ENCODE measurements at regions not wholly inside any gene's neighbourhood (a gene's known extent, or its start where the extent isn't known, plus 50 kb on each side); places are given as distances from the start of the nearest gene placed in this dataset.
"Not testable (repeated sequence)": the region's sequence is repeated elsewhere in the genome, so short reads cannot be mapped to it uniquely, and the experiment has no call there.

GRCh38 chr10:114708084-114708483, 50.0 kb upstream of the ABLIM1 start:
- no peak for DNase-seq (ENCODE audit: low read depth in 4 of 4, low spot score in 3 of 4)

DNA sequence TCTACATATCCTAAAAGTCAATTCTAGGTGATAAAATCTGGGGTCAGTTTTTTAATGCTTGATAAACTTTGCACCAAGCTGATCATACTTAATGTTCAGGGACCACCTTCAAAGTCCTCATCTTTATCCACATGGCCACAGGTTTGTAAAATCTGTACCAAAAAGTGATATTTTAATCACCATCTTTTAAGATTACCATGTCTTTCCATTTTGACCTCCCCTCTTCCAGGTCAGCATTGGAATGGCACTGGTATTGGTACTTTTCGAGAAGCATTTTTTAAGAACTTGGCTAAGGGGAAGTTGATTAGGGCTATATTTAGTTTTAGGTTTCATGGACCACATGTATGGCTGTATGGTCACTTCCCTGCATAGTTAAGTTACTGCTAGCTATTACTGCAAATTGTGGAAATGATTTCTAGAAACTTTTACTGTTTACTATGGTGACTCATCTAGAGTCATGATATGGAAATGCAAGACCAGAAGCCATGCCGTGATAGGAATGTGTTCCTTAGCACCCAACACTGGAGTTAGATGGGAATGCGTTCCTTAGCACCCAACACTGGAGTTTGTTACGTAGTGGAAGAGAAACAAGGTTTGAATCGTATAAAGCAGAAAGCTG, 50.8 kb upstream of the ABLIM1 start:
- DNase-seq (ENCODE audit: low read depth in 4 of 4, low spot score in 3 of 4): no peak

- no peak for DNase-seq (ENCODE audit: low read depth in 4 of 4, low spot score in 3 of 4)
These were observed 51.9 kb upstream of the ABLIM1 start for GRCh38 chr10:114709984-114710383.

DNA sequence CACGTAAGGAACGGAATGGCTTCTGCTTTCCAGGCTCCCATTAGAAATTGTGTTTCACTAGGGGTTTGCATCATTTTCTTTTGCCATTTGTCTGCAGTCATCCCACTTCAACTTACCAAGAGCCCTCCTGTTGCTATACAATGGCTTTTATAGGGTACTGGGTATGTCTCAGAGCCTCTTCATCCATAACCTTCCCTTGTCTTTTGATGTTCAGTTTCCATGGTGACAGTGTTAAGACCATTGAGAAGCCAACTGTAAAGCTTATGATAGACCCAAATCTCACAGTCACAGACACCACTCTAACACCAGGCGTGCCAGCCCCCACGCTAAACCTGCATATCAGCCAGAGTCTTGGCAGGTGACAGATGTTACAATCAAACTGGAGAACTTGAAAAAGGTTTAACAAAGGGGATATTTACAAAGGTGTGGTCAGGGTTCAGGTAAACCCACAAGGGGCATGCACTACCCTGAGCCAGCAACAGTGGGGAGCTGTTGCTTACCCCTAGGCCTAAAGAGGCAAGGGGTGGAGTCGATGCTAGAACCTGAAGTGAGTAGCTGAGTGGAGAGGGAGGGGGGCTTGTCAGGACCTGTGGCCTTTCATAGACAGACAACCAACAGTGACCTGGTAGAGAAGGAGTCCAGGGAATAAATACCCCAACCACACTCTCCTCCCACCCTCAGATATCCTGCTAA, 53.2 kb upstream of the ABLIM1 start:
- no peak for DNase-seq (ENCODE audit: low read depth in 4 of 4, low spot score in 3 of 4)

- DNase-seq (ENCODE audit: low read depth in 4 of 4, low spot score in 3 of 4): no peak
These were observed 53.8 kb upstream of the ABLIM1 start for GRCh38 chr10:114711869-114712250.

- DNase-seq (ENCODE audit: low read depth in 4 of 4, low spot score in 3 of 4): no peak
These were observed 55.5 kb upstream of the ABLIM1 start for GRCh38 chr10:114713525-114714090.

DNA sequence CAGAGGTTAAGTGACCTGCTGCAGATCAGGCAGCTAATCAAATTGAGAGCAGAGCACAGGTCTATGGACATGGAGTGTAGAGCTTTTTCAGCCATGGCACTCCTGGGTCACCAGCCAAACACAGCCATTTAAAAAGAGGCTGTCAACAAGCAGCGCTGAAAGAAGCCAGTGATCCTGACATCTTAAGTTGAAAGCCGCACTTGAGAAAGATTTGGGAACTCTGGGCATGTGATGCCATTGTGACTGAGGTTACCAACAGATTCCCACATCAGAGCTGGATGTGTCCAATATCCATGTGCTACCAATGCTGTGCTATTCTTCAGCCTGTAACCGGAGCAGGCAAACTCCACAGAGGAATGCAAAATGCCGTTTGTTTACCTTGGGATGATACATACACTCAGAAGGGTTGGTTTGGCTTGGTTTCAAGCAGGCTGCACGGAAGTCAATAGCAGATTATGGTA, 56.2 kb upstream of the ABLIM1 start:
- DNase-seq (ENCODE audit: low read depth in 4 of 4, low spot score in 3 of 4): peak in 1 of 4 donors; percentile 38

DNA sequence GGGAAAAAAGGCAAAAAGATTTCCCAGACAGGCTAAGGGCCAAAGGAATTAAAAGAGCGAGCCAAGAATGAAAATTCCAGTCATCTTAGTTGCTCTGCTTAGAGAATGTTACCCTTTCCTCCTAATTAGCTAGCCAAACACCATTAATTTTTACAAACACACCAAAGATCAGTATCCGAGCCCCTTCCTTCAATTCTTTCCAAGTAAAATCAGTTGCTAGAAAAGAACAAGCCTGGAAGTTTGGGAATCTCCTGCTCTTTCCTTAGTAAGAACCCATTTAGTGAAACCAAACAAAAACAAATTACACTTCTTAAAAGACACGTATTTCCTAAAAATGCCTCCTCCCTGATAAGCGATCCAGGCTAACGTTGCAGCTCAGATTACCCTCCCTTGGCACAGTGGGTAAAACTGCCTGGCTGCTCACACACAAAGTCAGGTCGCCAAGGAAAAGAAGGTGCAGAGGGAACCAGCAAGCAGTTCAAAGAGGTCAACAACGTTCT, 57.1 kb upstream of the ABLIM1 start:
- no peak for DNase-seq (ENCODE audit: low read depth in 4 of 4, low spot score in 3 of 4)

- no peak for DNase-seq (ENCODE audit: low read depth in 4 of 4, low spot score in 3 of 4)
These were observed 58.8 kb upstream of the ABLIM1 start for GRCh38 chr10:114716811-114717404.

- DNase-seq (ENCODE audit: low read depth in 4 of 4, low spot score in 3 of 4): not testable (repeated sequence)
These were observed 59.8 kb upstream of the ABLIM1 start for GRCh38 chr10:114717881-114718280.

GRCh38 chr10:114718374-114718773, 60.3 kb upstream of the ABLIM1 start:
- no peak for DNase-seq (ENCODE audit: low read depth in 4 of 4, low spot score in 3 of 4)

DNA sequence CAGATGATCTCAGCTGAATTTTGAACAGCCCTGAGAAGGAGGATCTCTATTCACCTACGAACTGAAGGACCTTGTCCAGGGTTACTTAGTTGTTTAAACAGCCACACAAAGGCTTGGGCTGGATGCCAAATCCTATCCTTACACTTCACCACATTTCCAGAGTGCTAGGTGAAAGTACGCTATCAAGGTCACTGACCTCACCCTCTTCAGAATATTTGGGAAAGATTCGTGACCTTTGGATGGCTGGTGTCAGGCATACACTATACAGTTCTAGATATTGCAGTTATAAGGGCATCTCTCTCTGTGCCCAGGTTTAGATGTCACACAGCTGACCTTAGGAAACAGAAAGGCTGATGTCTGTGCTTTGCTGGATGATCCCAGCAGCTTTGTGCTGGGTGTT, 61.2 kb upstream of the ABLIM1 start:
- no peak for DNase-seq (ENCODE audit: low read depth in 4 of 4, low spot score in 3 of 4)

GRCh38 chr10:114720023-114720422, 61.9 kb upstream of the ABLIM1 start:
- DNase-seq (ENCODE audit: low read depth in 4 of 4, low spot score in 3 of 4): not testable (repeated sequence)

DNA sequence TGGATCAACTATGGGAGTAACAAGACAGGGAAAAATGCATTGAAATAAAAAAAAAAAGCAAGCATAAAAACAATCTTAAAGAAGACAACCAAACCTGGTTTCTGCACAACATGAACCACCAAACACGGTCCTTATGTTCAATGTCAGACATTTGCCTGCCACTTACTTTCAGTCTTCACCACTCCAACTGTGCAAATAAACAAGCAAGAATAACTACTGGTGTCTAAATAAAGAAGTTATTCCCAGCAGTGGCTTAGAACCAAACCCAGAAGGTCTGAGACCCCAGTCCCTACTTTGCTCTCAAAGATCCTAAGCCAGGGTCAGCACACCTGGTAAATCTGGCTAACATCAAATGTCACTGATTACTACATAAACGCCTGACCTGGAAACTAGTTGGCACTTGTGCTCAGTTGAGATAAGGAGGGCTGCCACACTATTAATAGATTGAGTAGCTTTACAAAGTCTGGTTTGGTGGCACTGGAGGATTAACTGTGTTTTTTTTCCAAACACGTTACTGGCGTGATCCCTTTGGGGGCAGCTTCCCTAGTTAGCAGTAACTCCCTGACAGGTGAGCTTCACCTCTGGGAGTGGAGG, 62.7 kb upstream of the ABLIM1 start:
- no peak for DNase-seq (ENCODE audit: low read depth in 4 of 4, low spot score in 3 of 4)

GRCh38 chr10:114722136-114722535, 64.1 kb upstream of the ABLIM1 start:
- not testable (repeated sequence) for DNase-seq (ENCODE audit: low read depth in 4 of 4, low spot score in 3 of 4)

- no peak for DNase-seq (ENCODE audit: low read depth in 4 of 4, low spot score in 3 of 4)
These were observed 65.3 kb upstream of the ABLIM1 start for GRCh38 chr10:114723361-114723760.

DNA sequence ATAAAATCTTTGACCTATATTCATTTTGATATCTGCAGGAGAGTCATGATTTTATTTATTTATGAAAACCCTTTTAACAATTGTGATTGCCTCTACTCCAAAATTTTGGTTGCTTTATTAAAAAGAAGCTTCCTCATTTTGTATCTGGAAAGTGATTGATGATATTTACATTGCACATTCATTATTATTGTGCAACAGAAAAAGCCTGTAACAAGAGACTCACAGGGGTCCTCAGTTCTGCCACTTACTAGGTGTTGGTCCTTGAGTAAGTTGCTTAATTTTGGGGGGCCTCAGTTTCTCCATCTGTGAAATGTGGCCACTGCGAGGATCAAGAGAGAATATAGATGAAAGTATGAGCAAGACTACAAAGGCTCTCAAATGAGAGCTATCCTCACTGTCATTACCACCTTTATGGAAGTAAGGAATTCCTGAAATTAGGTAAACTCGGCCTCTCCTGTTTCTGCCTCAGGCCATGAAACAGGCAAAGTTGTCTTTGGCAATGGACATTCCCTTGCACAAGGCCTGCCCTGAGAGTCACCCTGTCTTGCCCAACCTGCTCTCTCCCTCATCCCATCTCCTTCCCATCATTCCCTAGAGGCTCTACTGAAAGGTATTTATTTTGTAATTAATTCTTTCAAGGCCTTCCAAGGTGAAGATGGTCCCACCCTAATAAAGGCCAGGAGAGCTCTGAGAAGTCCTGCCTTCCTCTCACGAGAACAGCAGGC, 66.1 kb upstream of the ABLIM1 start:
- no peak for DNase-seq (ENCODE audit: low read depth in 4 of 4, low spot score in 3 of 4)

DNA sequence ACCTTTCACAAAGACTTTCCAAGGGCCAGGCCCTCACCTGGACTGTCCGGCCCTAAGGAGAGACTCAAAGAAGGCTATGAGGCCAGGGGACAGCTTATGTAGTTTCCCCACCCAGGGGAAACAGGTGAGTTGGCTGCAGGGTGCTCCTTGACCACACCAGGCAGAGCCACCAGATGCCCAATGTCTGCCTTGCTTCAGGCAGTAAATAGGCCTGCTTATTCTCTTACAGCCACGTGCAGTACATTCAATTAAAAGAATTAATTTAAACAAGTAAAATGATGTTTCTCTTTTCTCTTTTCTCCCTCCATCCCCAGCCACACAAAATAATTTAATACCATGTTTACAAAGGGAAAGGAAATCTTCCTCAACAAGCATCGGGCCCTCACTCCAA, 66.6 kb upstream of the ABLIM1 start:
- DNase-seq (ENCODE audit: low read depth in 4 of 4, low spot score in 3 of 4): no peak

DNA sequence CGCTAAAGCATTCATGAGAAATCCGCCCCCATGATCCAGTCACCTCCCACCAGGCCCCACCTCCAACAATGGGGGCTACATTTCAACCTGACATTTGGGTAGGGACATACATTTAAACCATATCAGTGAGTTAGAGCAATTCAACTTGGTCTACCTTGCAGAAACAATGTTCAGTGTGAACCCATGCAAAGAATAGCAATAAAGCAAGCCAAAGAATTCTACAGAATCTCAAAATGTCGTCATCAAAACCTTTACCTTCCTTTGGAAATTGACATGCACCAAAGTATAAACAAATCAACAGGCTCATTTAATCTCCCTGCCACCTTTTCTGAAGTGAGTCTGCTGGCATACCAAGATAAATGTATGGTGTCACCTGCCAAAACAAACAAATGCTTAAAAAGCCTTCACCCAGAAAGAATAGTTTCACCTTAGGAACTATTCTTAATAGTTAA, 68.8 kb upstream of the ABLIM1 start:
- DNase-seq (ENCODE audit: low read depth in 4 of 4, low spot score in 3 of 4): no peak

DNA sequence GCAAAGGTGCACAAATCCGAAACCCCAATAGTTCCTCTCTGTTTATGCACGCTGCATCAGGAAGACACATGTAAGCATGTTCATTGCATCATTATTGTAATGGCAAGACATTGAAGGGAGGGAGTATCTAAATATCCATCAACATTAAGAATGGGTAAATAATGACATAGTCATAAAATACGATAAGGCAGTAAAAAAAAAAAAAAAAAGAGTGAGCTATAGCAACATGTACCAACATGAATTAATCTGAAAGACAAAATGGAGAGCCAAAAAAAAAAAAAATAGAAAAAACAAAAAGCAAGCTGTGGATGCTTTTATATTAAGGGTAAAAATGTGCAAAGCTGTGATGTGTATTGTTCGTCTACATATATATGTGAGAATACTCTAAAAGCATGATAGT, 70.2 kb upstream of the ABLIM1 start:
- DNase-seq (ENCODE audit: low read depth in 4 of 4, low spot score in 3 of 4): no peak
